ENCODE measurements at regions not wholly inside any gene's neighbourhood (a gene's known extent, or its start where the extent isn't known, plus 50 kb on each side); places are given as distances from the start of the nearest gene placed in this dataset.

DNA sequence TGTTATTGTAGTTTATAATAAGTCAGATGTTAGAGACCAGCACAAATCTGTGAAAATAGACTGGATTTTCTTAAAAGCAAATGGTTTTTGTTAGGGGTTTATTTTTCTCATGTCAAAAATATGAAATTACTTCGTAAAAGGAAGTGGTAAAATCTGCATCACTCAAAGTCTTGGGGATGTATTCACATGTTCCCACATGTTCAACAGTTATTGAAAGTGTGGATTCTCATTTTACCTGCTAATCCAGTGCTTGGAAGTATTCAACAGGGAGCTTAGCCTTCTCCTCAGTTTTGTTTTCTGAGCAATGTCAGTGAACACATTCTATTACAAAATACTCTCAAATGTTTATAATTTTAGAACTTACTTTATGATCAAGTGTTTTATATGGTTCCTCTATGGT, 352.0 kb downstream of the SOX2 start:
- no peak for DNase-seq (ENCODE audit: extremely low spot score)
- ChIA-PET CTCF (no interaction called here), POLR2A (no interaction called here)
- TF ChIP-seq, protein P1, sequence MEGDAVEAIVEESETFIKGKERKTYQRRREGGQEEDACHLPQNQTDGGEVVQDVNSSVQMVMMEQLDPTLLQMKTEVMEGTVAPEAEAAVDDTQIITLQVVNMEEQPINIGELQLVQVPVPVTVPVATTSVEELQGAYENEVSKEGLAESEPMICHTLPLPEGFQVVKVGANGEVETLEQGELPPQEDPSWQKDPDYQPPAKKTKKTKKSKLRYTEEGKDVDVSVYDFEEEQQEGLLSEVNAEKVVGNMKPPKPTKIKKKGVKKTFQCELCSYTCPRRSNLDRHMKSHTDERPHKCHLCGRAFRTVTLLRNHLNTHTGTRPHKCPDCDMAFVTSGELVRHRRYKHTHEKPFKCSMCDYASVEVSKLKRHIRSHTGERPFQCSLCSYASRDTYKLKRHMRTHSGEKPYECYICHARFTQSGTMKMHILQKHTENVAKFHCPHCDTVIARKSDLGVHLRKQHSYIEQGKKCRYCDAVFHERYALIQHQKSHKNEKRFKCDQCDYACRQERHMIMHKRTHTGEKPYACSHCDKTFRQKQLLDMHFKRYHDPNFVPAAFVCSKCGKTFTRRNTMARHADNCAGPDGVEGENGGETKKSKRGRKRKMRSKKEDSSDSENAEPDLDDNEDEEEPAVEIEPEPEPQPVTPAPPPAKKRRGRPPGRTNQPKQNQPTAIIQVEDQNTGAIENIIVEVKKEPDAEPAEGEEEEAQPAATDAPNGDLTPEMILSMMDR (IDR thresholded peaks at IDR 0.05; ENCODE audit: control extremely low read depth, extremely low read depth, low read depth, missing control alignments): no peak

DNA sequence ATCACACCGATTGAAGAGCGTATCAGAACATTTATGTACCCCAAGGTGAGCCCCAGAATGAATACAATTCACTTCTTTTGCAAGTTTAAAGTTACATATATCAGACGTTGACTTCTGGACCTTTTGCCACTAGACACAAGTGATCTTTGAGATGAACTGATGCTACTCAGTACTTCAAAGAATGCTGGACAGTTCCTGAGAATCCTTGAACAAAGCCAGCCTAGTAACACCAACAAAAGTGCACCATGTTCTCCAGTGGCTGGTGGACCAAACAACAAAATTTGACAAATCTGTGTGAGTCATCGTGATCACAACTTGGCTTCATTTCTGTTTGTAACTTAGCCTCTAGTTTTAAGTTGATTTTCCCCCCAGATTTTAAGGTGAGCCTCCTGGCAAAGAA, 355.7 kb downstream of the SOX2 start:
- no peak for DNase-seq (ENCODE audit: extremely low spot score)
- TF ChIP-seq, protein P1 (IDR thresholded peaks at IDR 0.05; ENCODE audit: control extremely low read depth, extremely low read depth, low read depth, missing control alignments): no peak
- ChIA-PET CTCF (no interaction called here), POLR2A (no interaction called here)

DNA sequence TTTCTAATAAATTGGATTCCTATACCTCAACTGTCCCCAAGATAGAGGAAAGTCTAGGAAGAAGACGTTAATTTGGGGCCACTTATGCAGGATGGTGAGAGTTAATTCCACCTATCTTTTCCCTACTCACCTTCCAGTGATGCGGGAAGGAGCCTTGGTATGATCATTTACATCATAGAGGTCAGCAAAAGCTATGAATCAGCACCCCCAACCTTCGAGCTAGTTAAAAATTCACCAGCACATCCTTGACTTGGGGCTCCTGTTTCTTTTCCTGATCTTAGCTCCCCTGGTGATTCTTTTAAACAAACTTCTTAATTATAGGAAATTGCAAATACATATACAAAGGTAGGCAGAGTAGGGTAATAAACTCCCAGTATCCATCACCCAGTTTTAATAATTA, 366.6 kb downstream of the SOX2 start:
- TF ChIP-seq, protein P1 (IDR thresholded peaks at IDR 0.05; ENCODE audit: control extremely low read depth, extremely low read depth, low read depth, missing control alignments): no peak
- ChIA-PET CTCF (no interaction called here), POLR2A (no interaction called here)
- no peak for DNase-seq (ENCODE audit: extremely low spot score)

DNA sequence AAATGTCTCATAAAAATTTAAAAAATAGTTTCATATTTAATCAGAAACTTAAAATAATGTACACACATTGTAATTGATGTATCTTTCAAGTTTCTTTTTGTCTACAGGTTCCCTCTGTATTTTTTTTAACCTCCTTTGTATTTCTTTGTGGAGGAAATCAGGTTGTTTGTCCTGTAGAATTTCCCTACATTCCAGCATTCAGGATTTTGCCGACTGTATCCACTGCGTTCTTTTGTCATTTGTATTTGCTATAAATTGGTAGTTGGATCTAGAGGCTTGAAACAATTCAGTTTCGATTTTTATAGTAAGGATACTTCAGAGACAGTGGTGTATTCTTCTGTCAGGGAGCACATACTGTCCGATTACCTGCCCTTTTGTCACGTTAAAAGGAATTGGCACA, 367.2 kb downstream of the SOX2 start:
- POLR2A ChIA-PET: no interaction called here
- TF ChIP-seq, protein P1 (IDR thresholded peaks at IDR 0.05; ENCODE audit: control extremely low read depth, extremely low read depth, low read depth, missing control alignments): no peak
- no peak for DNase-seq (ENCODE audit: extremely low spot score)
- CTCF ChIA-PET: no interaction called here

DNA sequence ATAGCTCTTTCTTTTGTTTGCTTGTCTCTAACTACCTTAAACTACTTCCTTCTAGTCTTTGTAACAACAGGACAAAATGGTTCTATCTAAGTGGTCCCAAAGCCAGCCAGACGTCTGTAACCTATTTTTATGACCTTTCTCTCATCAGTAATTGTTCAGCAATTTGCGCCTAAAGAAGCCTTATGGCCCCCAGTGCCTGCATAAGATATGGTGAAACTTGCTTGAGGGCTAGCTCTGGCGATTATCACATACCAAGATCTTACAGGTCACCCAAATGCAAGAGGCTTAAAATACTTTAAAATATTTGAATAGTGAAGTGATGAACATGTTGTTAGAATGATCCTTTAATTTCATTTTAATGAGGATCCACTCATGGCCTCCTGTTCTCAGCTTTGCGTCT, 369.4 kb downstream of the SOX2 start:
- TF ChIP-seq, protein P1 (IDR thresholded peaks at IDR 0.05; ENCODE audit: control extremely low read depth, extremely low read depth, low read depth, missing control alignments): no peak
- ChIA-PET POLR2A (no interaction called here), CTCF (interaction anchor here (1.1 kb wide), 1 partner anchor 13 kb away, joined by 4 read pairs; no protein-coding TSS in a partner anchor)
- no peak for DNase-seq (ENCODE audit: extremely low spot score)

DNA sequence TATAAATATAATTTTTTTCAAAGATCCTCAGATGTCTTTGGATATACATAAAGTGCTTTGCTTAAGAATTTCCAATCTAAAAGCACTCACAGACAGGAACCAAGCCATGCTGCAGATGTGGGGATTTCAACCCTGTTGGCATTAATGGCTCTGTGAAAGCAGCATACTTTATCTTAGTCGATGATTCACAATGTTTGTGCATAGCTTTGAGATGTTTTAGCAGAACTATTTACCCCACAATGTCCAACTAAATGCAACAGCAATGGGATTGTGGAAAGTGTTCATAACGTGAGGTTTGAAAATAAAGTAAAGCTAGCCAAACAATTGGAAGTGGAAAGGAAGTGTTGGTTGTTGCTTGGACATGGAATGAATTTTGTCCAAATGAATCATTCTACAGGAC, 371.4 kb downstream of the SOX2 start:
- TF ChIP-seq, protein P1 (IDR thresholded peaks at IDR 0.05; ENCODE audit: control extremely low read depth, extremely low read depth, low read depth, missing control alignments): no peak
- CTCF ChIA-PET: interaction anchor here (2.8 kb wide), 1 partner anchor 9 kb away, joined by 10 read pairs; no protein-coding TSS in a partner anchor
- no peak for DNase-seq (ENCODE audit: extremely low spot score)
- POLR2A ChIA-PET: no interaction called here
